Endothelial cell of umbilical vein (primary cell): ENCODE measurements at regions not wholly inside any gene's neighbourhood (a gene's known extent, or its start where the extent isn't known, plus 50 kb on each side); places are given as distances from the start of the nearest gene placed in this dataset.

Experiments
- BruUV-seq: library from RNA; stranded (reverse); fragments of 400-500 nt; replicated peaks from 2 replicates; lab custom pipeline; 2021; lab: Mats Ljungman, UMichigan
- CTCF ChIA-PET: fragments of 300-600, 350-600 bp; sonication (Branson Sonifier 250); formaldehyde crosslinking; loops from one replicate; lab custom pipeline; 2021; ENCODE audit warnings: antibody characterized with exemption, inconsistent platforms; lab: Charles Lee
- POLR2A ChIA-PET: fragments of 300-600, 350-600 bp; sonication (Branson Sonifier 250); formaldehyde crosslinking; loops from one replicate; lab custom pipeline; 2021; ENCODE audit warnings: antibody characterized with exemption, inconsistent platforms; lab: Charles Lee
- DNase-seq: peaks from one replicate; pipeline ENCODE4 v3.0.0-alpha.2; 2011; ENCODE audit warnings: low read depth, low spot score
- FAIRE-seq: peaks from 2 replicates; lab custom pipeline; 2011; peaks lifted over from hg19 to GRCh38; lab: Jason Lieb, UNC
- H2AFZ ChIP-seq: 2 replicates; pipeline ENCODE4 v1.6.0; 2012; ENCODE audit warnings: low read depth, low read length, control low read depth, inconsistent platforms
- H3K27ac ChIP-seq: 2 replicates; pipeline ENCODE4 v1.5.1; 2011; ENCODE audit warnings: low read depth, mild to moderate bottlenecking, control low read depth, low read length, moderate library complexity; ENCODE audit not compliant: insufficient read depth
- H3K27me3 ChIP-seq, 2 experiments: 2 replicates each; pipeline versions ENCODE4 v1.6.0 to v1.6.1; 2011; ENCODE audit warnings: low read length in 2 of 2, mixed read lengths in 1 of 2; ENCODE audit not compliant: control insufficient read depth in 2 of 2, insufficient read depth in 2 of 2
- H3K36me3 ChIP-seq, 2 experiments: 2 replicates in 1 of 2; 3 replicates in 1 of 2; pipeline ENCODE4 v1.5.1; 2011; ENCODE audit warnings: low read length in 2 of 2, mild to moderate bottlenecking in 1 of 2, moderate library complexity in 1 of 2; ENCODE audit not compliant: control insufficient read depth in 2 of 2, insufficient read depth in 2 of 2; ENCODE audit errors: extremely low read depth in 1 of 2
- H3K4me1 ChIP-seq: 3 replicates; pipeline ENCODE4 v1.5.1; 2011; ENCODE audit warnings: mild to moderate bottlenecking, low read length; ENCODE audit not compliant: control insufficient read depth, insufficient read depth; ENCODE audit errors: extremely low read depth
- H3K4me2 ChIP-seq: 2 replicates; pipeline ENCODE4 v1.6.1; 2011; ENCODE audit warnings: low read length, control low read depth, mixed read lengths; ENCODE audit not compliant: insufficient read depth
- H3K4me3 ChIP-seq, 3 experiments: fragments of 200-600 bp in 1 of 3; sonication (generic), shearing (Covaris generic) in 1 of 3; replicated peaks in 1 of 3; 2 replicates each; pipeline ENCODE4 v1.5.1; 2011 to 2016; ENCODE audit warnings: control low read depth in 3 of 3, low read length in 3 of 3, mild to moderate bottlenecking in 2 of 3, inconsistent platforms in 1 of 3, low read depth in 1 of 3, moderate library complexity in 1 of 3; ENCODE audit not compliant: insufficient read depth in 1 of 3
- H3K79me2 ChIP-seq: 2 replicates; pipeline ENCODE4 v1.6.0; 2012; ENCODE audit warnings: low read length, inconsistent platforms; ENCODE audit not compliant: control insufficient read depth, insufficient read depth
- H3K9ac ChIP-seq: replicated peaks from 2 replicates; pipeline ENCODE3; 2011; ENCODE audit warnings: low read length, control low read depth; ENCODE audit not compliant: insufficient read depth; ENCODE audit errors: extremely low read depth
- H3K9me1 ChIP-seq: replicated peaks from 3 replicates; pipeline ENCODE4 v1.6.0; 2011; ENCODE audit warnings: mild to moderate bottlenecking, low read length; ENCODE audit not compliant: control insufficient read depth, insufficient read depth; ENCODE audit errors: extremely low read depth
- H3K9me3 ChIP-seq: replicated peaks from 2 replicates; pipeline ENCODE4 v1.5.1; 2012; ENCODE audit warnings: low read length, inconsistent platforms; ENCODE audit not compliant: control insufficient read depth, insufficient read depth
- H4K20me1 ChIP-seq: replicated peaks from 2 replicates; pipeline ENCODE3; 2011; ENCODE audit warnings: mild to moderate bottlenecking, low read length; ENCODE audit not compliant: control insufficient read depth, insufficient read depth; ENCODE audit errors: extremely low read depth
- EZH2 ChIP-seq: IDR thresholded peaks from 2 replicates; pipeline ENCODE4 v1.6.1; 2012; ENCODE audit warnings: borderline replicate concordance, low read depth, mild to moderate bottlenecking, moderate library complexity, low read length, inconsistent platforms; ENCODE audit not compliant: severe bottlenecking
- FOS ChIP-seq: IDR thresholded peaks from 2 replicates; pipeline ENCODE4 v1.6.1; 2011; ENCODE audit warnings: mild to moderate bottlenecking, low read length, moderate library complexity, borderline replicate concordance; ENCODE audit not compliant: insufficient read depth
- GATA2 ChIP-seq: IDR thresholded peaks from 2 replicates; pipeline ENCODE4 v1.7.0; 2011; ENCODE audit warnings: low read depth, mild to moderate bottlenecking, moderate library complexity, mixed read lengths, low read length; ENCODE audit not compliant: insufficient read length, insufficient read depth
- JUN ChIP-seq: IDR thresholded peaks from 2 replicates; pipeline ENCODE4 v1.6.1; 2011; ENCODE audit warnings: borderline replicate concordance, low read depth; ENCODE audit not compliant: insufficient read length, insufficient read depth
- MYC ChIP-seq: IDR thresholded peaks from one replicate; pipeline ENCODE4 v1.6.1; 2011; ENCODE audit warnings: mild to moderate bottlenecking, low read depth, low read length
- POLR2A ChIP-seq: IDR thresholded peaks from 2 replicates; pipeline ENCODE4 v1.6.1; 2012; ENCODE audit warnings: low read depth, mild to moderate bottlenecking, control low read depth, low read length
- POLR2AphosphoS5 ChIP-seq: IDR thresholded peaks from 2 replicates; pipeline ENCODE4 v1.6.1; 2012; ENCODE audit warnings: low read depth, mild to moderate bottlenecking, control low read depth, low read length, moderate library complexity; ENCODE audit not compliant: insufficient read depth
- dilution Hi-C: fragments of 300-500 bp; cut with MboI; formaldehyde crosslinking; loops from one replicate; pipeline ENCODE4 v1.15.0; 2019; ENCODE audit warnings: low sequenced_read_pairs; ENCODE audit not compliant: extremely low pct_ligation_motif_present
- intact Hi-C: fragments of 100-400 bp; cut with micrococcal nuclease; formaldehyde crosslinking; loops from one replicate; pipeline ENCODE4 v1.10.0; 2022
- TF ChIP-seq, protein P1 (sequence below), 2 donors: IDR thresholded peaks; 1 replicate in 1 of 2; 2 replicates in 1 of 2; pipeline ENCODE4 v1.5.1; 2011; ENCODE audit warnings: low read length in 2 of 2, mild to moderate bottlenecking in 2 of 2, moderate library complexity in 2 of 2, control low read depth in 1 of 2, inconsistent platforms in 1 of 2, low read depth in 1 of 2; ENCODE audit not compliant: insufficient read depth in 1 of 2; ENCODE audit errors: extremely low read depth in 1 of 2
- TF ChIP-seq, protein P2 (sequence below): IDR thresholded peaks from 2 replicates; pipeline ENCODE4 v1.6.1; 2011; ENCODE audit not compliant: insufficient read depth, insufficient read length

DNA sequence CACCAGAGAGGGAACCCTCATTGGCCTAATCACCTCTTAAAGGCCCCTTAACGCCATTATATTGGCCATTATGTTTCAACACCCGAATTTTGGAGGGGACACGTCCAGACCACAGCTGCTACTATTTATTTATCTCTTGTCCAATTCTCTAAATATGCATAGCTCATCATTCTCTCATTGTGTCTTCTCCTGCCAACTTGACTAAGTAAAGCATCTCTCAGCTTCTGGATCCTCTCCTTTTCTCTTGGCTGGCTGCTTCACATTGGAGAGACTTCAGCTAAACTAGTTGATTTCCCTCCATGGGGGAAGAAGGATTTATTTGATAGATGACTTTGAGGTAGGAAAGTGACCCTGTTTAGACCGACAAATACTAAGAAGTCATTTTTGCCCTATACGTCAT lies 120.4 kb upstream of the KRR1 start:
- H3K27me3 ChIP-seq = no peaks in the 10 kb centered on the region
- H3K4me3 ChIP-seq = no peak overlapping the region
- dilution Hi-C loops (no loop called here), intact Hi-C loops (loop anchor here (5.0 kb wide), 1 partner anchor 300 kb away; no protein-coding TSS in a partner anchor)
- no peaks in the 10 kb centered on the region for H3K36me3 ChIP-seq
- no peaks in the 10 kb centered on the region for H3K79me2 ChIP-seq
- H3K27ac ChIP-seq = no peak overlapping the region
- no peak overlapping the region for H2AFZ ChIP-seq
- peaks cover 24% of the 10 kb centered on the region for H3K4me1 ChIP-seq
- H3K4me2 ChIP-seq = no peak overlapping the region
- ChIA-PET POLR2A (no interaction called here), CTCF (interaction anchor here (1.0 to 1.6 kb wide), 4 partner anchors 8 to 400 kb away, joined by 3 to 5 read pairs (median 4); partner anchors contain the start of gene PHLDA1)
- H3K9me1 ChIP-seq = no peaks in the 10 kb centered on the region
- TF ChIP-seq, protein P1, sequence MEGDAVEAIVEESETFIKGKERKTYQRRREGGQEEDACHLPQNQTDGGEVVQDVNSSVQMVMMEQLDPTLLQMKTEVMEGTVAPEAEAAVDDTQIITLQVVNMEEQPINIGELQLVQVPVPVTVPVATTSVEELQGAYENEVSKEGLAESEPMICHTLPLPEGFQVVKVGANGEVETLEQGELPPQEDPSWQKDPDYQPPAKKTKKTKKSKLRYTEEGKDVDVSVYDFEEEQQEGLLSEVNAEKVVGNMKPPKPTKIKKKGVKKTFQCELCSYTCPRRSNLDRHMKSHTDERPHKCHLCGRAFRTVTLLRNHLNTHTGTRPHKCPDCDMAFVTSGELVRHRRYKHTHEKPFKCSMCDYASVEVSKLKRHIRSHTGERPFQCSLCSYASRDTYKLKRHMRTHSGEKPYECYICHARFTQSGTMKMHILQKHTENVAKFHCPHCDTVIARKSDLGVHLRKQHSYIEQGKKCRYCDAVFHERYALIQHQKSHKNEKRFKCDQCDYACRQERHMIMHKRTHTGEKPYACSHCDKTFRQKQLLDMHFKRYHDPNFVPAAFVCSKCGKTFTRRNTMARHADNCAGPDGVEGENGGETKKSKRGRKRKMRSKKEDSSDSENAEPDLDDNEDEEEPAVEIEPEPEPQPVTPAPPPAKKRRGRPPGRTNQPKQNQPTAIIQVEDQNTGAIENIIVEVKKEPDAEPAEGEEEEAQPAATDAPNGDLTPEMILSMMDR (IDR thresholded peaks at IDR 0.05; ENCODE audit: extremely low read depth in 1 of 2, insufficient read depth in 1 of 2, low read depth in 1 of 2, low read length in 2 of 2) = no peak
- TF ChIP-seq GATA2 (no peak), MYC (no peak), FOS (no peak), EZH2 (no peak), POLR2AphosphoS5 (no peak), JUN (no peak), POLR2A (no peak)
- TF ChIP-seq, protein P2, sequence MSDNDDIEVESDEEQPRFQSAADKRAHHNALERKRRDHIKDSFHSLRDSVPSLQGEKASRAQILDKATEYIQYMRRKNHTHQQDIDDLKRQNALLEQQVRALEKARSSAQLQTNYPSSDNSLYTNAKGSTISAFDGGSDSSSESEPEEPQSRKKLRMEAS = no peak
- BruUV-seq = no TSS peak
- DNase-seq (no peak), FAIRE-seq (no peak)
- H4K20me1 ChIP-seq = no peaks in the 10 kb centered on the region
- no peak overlapping the region for H3K9ac ChIP-seq
- H3K9me3 ChIP-seq = no peaks in the 10 kb centered on the region
